ENCODE measurements at regions not wholly inside any gene's neighbourhood (a gene's known extent, or its start where the extent isn't known, plus 50 kb on each side); places are given as distances from the start of the nearest gene placed in this dataset.
"Not testable (repeated sequence)": the region's sequence is repeated elsewhere in the genome, so short reads cannot be mapped to it uniquely, and the experiment has no call there.

DNA sequence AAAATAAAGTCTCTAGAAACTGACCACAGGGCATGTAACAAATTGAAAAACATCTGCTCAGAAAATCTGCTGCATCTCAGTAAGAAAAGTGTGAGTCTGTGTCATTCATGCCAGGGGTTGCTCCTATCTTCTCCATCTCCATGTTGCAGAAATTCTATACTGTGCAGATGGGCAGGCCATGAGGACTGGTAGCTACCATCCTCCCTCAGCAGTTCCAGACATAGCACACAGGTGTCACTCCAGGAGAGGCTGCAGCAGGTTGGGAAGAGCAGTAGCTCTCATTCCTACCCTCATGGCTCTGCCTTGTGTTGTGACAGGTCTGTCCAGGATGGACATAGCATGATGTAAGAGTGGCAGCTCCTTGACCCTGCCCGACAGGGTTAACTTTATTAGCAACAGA is 173.4 kb downstream of the NDUFS4 start:
- no peak for DNase-seq

GRCh38 chr5:53738105-53738504 is 177.7 kb downstream of the NDUFS4 start:
- no peak for DNase-seq

DNA sequence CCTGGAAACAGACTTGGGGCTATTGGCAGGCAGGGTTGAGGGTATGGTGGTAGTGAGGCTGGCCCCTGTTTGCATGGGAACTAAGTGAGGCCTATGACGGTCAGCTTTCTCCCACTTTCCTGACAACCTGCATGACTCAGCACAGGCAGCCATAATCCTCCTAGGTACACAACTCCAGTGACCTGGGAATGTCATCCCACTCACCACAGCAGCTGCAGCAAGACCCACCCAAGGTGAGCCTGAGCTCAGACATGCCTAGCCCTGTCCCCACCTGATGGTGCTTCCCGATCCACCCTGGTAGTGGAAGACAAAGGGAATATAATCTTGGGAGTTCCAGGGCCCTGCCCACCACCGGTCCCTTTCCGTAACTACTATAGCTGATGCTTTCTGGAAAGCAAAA is 178.7 kb downstream of the NDUFS4 start:
- DNase-seq: no peak

GRCh38 chr5:53749621-53750020 is 189.2 kb downstream of the NDUFS4 start:
- DNase-seq: no peak

- DNase-seq: not testable (repeated sequence)
Measured at GRCh38 chr5:53752282-53752681, 191.8 kb downstream of the NDUFS4 start.

DNA sequence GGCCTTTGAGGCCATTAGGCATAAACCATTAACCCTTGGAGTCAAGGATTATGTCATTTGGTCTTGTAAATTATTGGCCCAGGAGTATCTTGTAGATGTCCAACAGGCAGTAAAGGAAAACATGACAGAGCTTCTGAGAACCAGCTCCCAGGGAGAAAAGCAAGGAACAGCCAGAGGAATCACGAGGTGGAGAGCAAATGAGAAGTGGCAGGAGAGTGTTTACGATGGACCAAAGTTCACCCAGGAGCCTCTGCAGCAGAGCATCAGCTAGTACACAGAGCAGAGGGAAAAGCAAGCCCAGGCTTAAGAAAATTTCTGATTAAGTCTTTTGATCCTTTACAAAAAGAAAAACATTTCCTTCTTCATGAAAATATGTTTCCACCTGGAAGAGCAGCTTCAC is 206.2 kb downstream of the NDUFS4 start:
- DNase-seq: no peak

DNA sequence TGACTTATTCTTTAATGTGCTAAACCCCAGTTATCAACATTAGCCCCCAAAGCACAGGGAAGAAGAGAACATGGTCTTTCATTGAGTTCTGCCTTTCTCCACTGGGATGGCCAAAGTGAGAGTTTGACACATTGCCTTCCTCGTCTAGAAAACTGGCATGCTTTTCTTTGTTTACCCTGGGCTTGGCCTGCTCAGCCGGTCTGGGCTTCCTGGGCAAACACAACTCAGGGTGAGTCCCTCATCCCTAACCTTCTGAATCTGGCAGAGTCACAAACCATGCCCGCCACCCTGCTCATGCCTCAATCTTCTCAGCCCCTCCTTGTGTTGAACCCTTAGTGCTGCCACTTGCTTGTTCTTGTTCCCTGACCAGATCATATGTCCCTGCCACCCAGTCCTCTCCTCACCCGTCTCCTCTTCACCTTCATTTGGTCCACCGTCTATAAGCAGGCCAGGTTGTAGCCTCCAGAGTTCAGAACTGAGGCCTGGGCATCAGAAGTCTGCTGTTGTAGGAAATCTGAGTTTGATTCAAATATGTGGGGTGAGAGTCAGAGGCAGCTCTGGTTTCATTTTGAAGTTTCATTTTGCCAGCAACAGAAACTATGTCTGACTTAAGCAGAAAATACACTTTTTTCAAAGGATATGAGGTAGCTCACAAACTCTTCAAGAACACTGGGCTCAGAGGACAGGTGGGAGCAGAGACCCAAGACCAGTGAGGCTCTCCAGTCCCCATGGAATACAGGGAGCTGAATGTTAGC is 217.6 kb downstream of the NDUFS4 start:
- no peak for DNase-seq

DNA sequence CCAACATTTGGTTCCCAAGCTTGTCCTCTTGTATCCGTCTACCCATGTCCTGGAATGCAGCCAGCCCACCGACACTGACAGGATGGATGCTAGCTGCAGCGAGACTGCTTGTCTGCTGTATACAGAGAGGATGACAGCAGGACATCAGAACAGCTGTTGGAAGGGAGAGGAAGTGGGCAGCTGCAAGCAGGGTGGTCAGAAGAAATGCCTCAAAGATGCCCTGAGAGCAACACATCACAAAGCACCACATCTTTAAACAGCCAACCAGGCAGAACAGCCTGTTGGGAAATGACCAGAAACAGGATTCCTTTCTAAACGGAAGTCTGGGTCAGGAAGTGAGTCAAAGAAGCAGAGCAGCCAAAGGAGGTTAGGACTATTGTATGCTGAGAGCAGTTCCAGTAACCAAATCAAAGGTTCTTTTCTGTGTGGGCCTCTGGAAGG is 219.1 kb downstream of the NDUFS4 start:
- DNase-seq: no peak

GRCh38 chr5:53782620-53783019 is 222.2 kb downstream of the NDUFS4 start:
- no peak for DNase-seq

DNA sequence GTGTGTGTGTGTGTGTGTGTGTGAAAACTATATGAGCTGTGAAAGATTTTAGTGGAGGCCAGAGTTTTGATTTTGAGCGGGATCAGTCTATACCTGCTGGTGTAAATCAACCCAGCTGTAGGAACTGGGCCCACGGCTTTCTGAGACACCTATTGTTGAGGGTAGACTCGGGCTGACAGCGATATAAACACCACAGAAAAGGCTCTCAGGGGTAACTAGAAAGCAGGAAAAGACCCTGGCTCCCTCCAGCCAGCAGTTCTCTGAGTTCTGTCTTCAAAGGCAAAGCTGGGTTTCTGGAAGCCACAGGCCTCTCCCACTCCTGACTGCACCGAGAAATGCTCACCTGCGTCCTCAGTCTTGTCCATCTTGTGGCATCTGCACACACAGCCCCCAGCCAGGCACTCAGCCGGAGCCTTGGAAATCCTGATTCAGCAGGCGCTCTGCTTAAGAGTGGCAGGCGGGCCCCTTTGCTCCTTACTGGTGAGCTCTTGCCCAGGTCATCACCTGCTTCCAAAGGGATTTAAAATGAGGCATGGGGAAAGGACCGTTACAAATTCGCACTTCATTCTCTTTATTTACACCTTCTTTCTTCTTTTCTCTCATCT is 223.3 kb downstream of the NDUFS4 start:
- no peak for DNase-seq

- no peak for DNase-seq
Measured at GRCh38 chr5:53784596-53784995, 224.2 kb downstream of the NDUFS4 start.

- no peak for DNase-seq
Measured at GRCh38 chr5:53785924-53786323, 225.5 kb downstream of the NDUFS4 start.

GRCh38 chr5:53790026-53790425 is 229.6 kb downstream of the NDUFS4 start:
- no peak for DNase-seq

DNA sequence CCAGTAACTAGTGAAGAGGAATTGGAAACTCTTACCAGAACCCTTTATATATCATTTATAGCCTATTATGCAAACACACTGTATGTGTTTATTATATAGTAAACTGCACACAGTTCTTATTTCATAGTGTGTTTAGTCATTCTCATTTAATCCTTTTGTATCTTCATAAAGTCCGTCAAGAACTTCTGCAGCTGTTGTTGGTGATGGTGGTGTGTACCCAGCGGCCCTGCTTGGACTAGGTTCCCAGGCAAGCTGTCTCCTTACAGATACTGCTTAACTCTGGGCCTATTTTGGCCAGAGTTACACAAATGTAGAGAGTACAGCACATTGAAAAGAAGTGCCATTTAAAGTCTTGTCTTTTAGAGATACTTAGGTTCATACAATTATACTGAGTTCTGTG is 231.9 kb downstream of the NDUFS4 start:
- DNase-seq: no peak

DNA sequence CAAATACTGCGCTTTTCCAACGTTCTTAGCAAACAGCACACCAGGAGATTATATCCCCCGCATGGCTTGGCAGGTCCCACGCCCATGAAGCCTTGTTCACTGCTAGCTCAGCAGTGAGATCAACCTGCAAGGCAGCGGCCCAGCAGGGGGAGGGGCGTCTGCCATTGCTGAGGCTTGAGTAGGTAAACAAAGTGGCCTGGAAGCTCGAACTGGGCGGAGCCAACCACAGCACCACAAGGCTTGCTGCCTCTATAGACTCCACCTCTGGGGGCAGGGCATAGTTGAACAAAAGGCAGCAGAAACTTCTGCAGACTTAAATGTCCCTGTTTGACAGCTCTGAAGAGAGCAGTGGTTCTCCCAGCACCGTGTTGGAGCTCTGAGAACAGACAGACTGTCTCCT is 239.2 kb downstream of the NDUFS4 start:
- not testable (repeated sequence) for DNase-seq

DNA sequence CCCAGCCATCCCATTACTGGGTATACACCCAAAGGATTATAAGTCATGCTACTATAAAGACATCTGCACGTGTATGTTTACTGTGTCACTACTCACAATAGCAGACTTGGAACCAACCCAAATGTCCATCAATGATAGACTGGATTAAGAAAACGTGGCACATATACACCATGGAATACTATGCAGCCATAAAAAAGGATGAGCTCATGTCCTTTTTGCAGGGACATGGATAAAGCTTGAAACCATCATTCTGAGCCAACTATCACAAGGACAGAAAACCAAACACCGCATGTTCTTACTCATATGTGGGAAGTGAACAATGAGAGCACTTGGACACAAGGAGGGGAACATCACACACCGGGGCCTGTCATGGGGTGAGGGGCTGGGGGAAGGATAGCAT is 248.0 kb downstream of the NDUFS4 start:
- DNase-seq: not testable (repeated sequence)

- peak; percentile 20 for DNase-seq
Measured at GRCh38 chr5:53814819-53815218, 254.4 kb downstream of the NDUFS4 start.

DNA sequence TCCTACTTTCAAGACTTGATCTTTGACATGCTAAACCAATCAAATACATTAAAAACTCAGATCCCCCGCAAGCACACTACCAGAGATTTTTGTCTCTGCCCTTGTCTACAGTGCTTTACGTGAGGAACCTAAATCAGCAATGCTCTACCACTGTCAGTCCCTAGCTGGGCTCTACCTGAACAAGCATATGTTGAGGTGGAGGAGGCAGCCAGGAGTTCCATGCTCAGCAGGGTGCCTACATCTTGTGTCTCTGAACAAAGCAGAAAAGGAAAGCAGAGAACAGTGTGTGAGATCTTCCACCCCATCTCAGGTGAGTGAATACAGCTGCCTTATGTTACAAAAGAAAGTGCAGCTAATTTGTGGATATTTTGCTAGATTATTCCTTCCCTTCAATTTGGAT is 255.0 kb downstream of the NDUFS4 start:
- DNase-seq: no peak

- DNase-seq: no peak
Measured at GRCh38 chr5:53817183-53817582, 256.7 kb downstream of the NDUFS4 start.

DNA sequence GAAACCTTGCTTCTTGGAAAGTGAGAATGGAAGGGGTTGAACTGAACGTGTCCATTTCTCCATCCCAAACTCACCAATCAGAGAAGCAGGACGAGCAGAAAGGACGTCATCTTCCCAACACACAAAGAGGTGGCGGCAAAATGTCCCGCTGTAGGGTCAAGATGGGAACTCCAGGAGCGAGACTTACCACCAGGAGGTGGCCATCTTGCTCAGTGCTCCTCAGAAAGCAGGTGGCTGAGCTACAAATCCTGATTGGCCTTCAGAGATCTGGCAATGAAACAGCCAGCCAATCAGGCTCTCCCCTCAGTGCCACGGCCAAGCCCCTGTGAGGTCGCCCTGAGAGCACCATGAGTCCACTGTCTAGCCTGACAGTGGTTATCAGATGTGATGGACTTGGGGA is 259.0 kb downstream of the NDUFS4 start:
- no peak for DNase-seq

DNA sequence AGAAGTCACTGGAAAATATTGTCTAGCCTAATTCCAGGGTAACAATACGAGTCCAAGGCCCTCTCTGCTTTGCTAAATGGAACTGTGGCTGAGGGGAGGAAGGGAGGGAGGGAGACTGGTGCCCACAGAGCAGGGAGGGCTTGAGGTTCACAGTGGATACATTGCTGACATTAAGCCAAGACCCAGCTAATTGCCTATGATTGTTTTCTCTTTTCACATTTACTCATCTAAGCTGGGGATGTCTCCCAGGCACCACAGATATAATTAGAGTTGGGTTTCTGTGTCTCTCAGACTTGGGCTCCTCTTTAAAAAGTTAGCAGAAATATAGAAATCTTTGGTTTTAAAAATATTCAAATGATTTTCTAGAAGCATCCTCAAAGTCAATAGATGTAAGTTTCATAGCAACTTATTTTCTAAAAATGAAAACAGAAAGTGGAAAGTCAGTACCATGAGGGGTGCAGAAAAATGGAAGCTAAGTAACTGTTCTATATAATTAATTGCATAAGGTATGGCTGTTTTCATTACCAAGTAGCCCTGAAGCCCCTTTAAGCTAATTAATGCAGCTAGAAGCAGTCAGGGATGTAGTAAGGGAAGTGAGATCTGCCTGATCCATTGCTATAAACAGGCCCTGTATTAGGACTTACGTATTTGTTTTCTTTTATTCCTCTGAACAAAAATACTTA is 259.8 kb downstream of the NDUFS4 start:
- no peak for DNase-seq

GRCh38 chr5:53820802-53821171 is 260.3 kb downstream of the NDUFS4 start:
- DNase-seq: no peak

- DNase-seq: no peak
Measured at GRCh38 chr5:53825016-53825415, 264.6 kb downstream of the NDUFS4 start.

DNA sequence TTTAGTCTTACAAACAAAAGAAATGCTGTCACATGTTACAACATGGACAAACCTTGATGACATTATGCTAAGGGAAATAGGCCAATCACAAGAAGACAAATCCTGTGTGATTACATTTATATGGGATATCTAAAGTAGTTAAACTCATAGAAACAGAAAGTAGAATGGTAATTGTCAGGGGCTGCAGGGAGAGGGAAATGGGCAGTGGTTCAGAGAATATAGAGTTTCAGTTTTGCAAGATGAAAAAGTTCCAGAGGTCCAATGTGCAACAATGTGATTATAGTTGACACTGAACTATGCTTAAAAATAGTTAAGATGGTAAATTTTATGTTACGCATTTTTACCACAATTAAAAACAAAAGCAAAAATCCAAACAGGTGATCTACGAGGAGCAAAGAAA is 265.5 kb downstream of the NDUFS4 start:
- no peak for DNase-seq
